ENCODE measurements at regions not wholly inside any gene's neighbourhood (a gene's known extent, or its start where the extent isn't known, plus 50 kb on each side); places are given as distances from the start of the nearest gene placed in this dataset.
"Not testable (repeated sequence)": the region's sequence is repeated elsewhere in the genome, so short reads cannot be mapped to it uniquely, and the experiment has no call there.

GRCh38 chr2:131754929-131755720 lies 227.4 kb downstream of the CCDC74A start:
- no peak overlapping the region for H3K27ac ChIP-seq
- no peaks in the 10 kb centered on the region for H3K4me1 ChIP-seq
- no peaks in the 10 kb centered on the region for H3K27me3 ChIP-seq
- H3K4me2 ChIP-seq: no peak overlapping the region
- H3K36me3 ChIP-seq: peaks cover 0 to 9% (median 0%) of the 10 kb centered on the region in 11 experiments; a peak in 2 of 22 replicates
- no peak for TF ChIP-seq Cebpa-rat (IDR thresholded peaks at IDR 0.05)
- H4K20me1 ChIP-seq: no peaks in the 10 kb centered on the region
- H3K4me3 ChIP-seq: no peak overlapping the region
- no peak overlapping the region for H3K9ac ChIP-seq
- H3K9me3 ChIP-seq (replicated peaks in 1 of 11): peaks cover 37 to 47% (median 38%) of the 10 kb centered on the region in 11 experiments

GRCh38 chr2:131756141-131756907 lies 228.6 kb downstream of the CCDC74A start:
- Histone ChIP-seq H4K20me1 (no peaks in the 10 kb centered on the region), H3K4me2 (no peak overlapping the region), H3K9me3 (replicated peaks in 1 of 11) (peaks cover 37 to 47% (median 38%) of the 10 kb centered on the region in 11 experiments), H3K27ac (no peak overlapping the region), H3K4me1 (no peaks in the 10 kb centered on the region), H3K36me3 (peaks cover 0 to 9% (median 0%) of the 10 kb centered on the region in 11 experiments; a peak in 2 of 22 replicates), H3K4me3 (no peak overlapping the region), H3K9ac (no peak overlapping the region), H3K27me3 (no peaks in the 10 kb centered on the region)
- no peak for TF ChIP-seq Cebpa-rat (IDR thresholded peaks at IDR 0.05)

- H4K20me1 ChIP-seq, H3K27me3 ChIP-seq, H3K9ac ChIP-seq, H3K4me2 ChIP-seq, H3K4me1 ChIP-seq, H3K36me3 ChIP-seq, H3K4me3 ChIP-seq, H3K27ac ChIP-seq: not testable (repeated sequence)
- peaks cover 29 to 40% (median 30%) of the 10 kb centered on the region in 11 experiments for H3K9me3 ChIP-seq (replicated peaks in 1 of 11)
Observed at GRCh38 chr2:131758941-131759340, 231.3 kb downstream of the CCDC74A start.

GRCh38 chr2:131774955-131775555 lies 247.4 kb downstream of the CCDC74A start:
- H3K9me3 ChIP-seq (replicated peaks in 1 of 11); H3K4me3 ChIP-seq; H3K4me2 ChIP-seq; H3K4me1 ChIP-seq; H3K27me3 ChIP-seq; H3K36me3 ChIP-seq; H3K27ac ChIP-seq; H4K20me1 ChIP-seq; H3K9ac ChIP-seq: not testable (repeated sequence)

- not testable (repeated sequence) for H3K4me3 ChIP-seq; H3K9me3 ChIP-seq (replicated peaks in 1 of 11); H3K27me3 ChIP-seq; H3K4me1 ChIP-seq; H3K27ac ChIP-seq; H3K9ac ChIP-seq; H3K36me3 ChIP-seq; H4K20me1 ChIP-seq; H3K4me2 ChIP-seq
Observed at GRCh38 chr2:131775903-131776506, 248.3 kb downstream of the CCDC74A start.

GRCh38 chr2:131780446-131780845 lies 252.8 kb downstream of the CCDC74A start:
- H3K9me3 ChIP-seq (replicated peaks in 1 of 11); H3K4me1 ChIP-seq; H3K9ac ChIP-seq; H3K27ac ChIP-seq; H4K20me1 ChIP-seq; H3K4me3 ChIP-seq; H3K4me2 ChIP-seq; H3K27me3 ChIP-seq; H3K36me3 ChIP-seq: not testable (repeated sequence)
- TF ChIP-seq Cebpa-rat (IDR thresholded peaks at IDR 0.05): peak in 10 of 11 experiments; percentile 23 to 84 (median 64); a peak in 15 of 22 replicates

GRCh38 chr2:131801210-131801744 lies 273.6 kb downstream of the CCDC74A start:
- H3K4me2 ChIP-seq: peak overlapping the region in 3 of 11 experiments; percentile 59 to 81 (median 71); a peak in 4 of 22 replicates
- peak overlapping the region in 2 of 10 experiments; percentile 50 to 58; a peak in 1 of 20 replicates for H3K4me3 ChIP-seq

GRCh38 chr2:131801745-131802350 lies 274.2 kb downstream of the CCDC74A start:
- H3K36me3 ChIP-seq, H3K27me3 ChIP-seq, H3K4me1 ChIP-seq, H4K20me1 ChIP-seq: not testable (repeated sequence)
- Histone ChIP-seq H3K9ac (peak overlapping the region; percentile 46 to 70 (median 59); a peak in 20 of 22 replicates), H3K9me3 (replicated peaks in 1 of 11) (peaks cover 3 to 17% (median 11%) of the 10 kb centered on the region in 11 experiments; a peak in 15 of 22 replicates), H3K4me2 (peak overlapping the region; percentile 52 to 81 (median 65)), H3K27ac (peak overlapping the region in 1 of 11 experiments; percentile 20; a peak in 2 of 22 replicates), H3K4me3 (peak overlapping the region; percentile 50 to 72 (median 63))

More at GRCh38 chr2:131801210-131801744, 273.6 kb downstream of the CCDC74A start:
- Histone ChIP-seq H3K4me1 (no peaks in the 10 kb centered on the region), H3K9me3 (replicated peaks in 1 of 11) (peaks cover 3 to 17% (median 11%) of the 10 kb centered on the region in 11 experiments; a peak in 15 of 22 replicates), H4K20me1 (no peaks in the 10 kb centered on the region), H3K27ac (no peak overlapping the region), H3K27me3 (no peaks in the 10 kb centered on the region), H3K9ac (no peak overlapping the region), H3K36me3 (no peaks in the 10 kb centered on the region)
- no peak for TF ChIP-seq Cebpa-rat (IDR thresholded peaks at IDR 0.05)

- H4K20me1 ChIP-seq, H3K36me3 ChIP-seq, H3K27me3 ChIP-seq, H3K4me1 ChIP-seq: not testable (repeated sequence)
- H3K27ac ChIP-seq: peak overlapping the region in 2 of 11 experiments; percentile 20 to 33; a peak in 2 of 22 replicates
- H3K4me2 ChIP-seq: peak overlapping the region; percentile 52 to 81 (median 65)
- peaks cover 3 to 17% (median 11%) of the 10 kb centered on the region in 11 experiments; a peak in 15 of 22 replicates for H3K9me3 ChIP-seq (replicated peaks in 1 of 11)
- peak overlapping the region; percentile 50 to 72 (median 63) for H3K4me3 ChIP-seq
- peak overlapping the region; percentile 46 to 70 (median 59); a peak in 21 of 22 replicates for H3K9ac ChIP-seq
Observed at GRCh38 chr2:131802351-131802836, 274.7 kb downstream of the CCDC74A start.

GRCh38 chr2:131803237-131803636 lies 275.5 kb downstream of the CCDC74A start:
- H3K9me3 ChIP-seq (replicated peaks in 1 of 11): peaks cover 3 to 17% (median 11%) of the 10 kb centered on the region in 11 experiments; a peak in 15 of 22 replicates
- not testable (repeated sequence) for H3K4me3 ChIP-seq, H3K27ac ChIP-seq, H3K4me1 ChIP-seq, H4K20me1 ChIP-seq, H3K36me3 ChIP-seq, H3K4me2 ChIP-seq, H3K27me3 ChIP-seq, H3K9ac ChIP-seq

- not testable (repeated sequence) for H4K20me1 ChIP-seq, H3K9ac ChIP-seq, H3K4me3 ChIP-seq, H3K27ac ChIP-seq, H3K36me3 ChIP-seq, H3K27me3 ChIP-seq, H3K4me2 ChIP-seq
- H3K4me1 ChIP-seq: peaks cover 0 to 11% (median 4%) of the 10 kb centered on the region in 10 experiments; a peak in 5 of 20 replicates
- H3K9me3 ChIP-seq (replicated peaks in 1 of 11): peaks cover 5 to 16% (median 8%) of the 10 kb centered on the region in 11 experiments; a peak in 14 of 22 replicates
Observed at GRCh38 chr2:131812605-131813004, 284.9 kb downstream of the CCDC74A start.

GRCh38 chr2:131813378-131813777 lies 285.7 kb downstream of the CCDC74A start:
- Histone ChIP-seq H3K4me1 (peaks cover 0 to 11% (median 4%) of the 10 kb centered on the region in 10 experiments; a peak in 5 of 20 replicates), H3K9me3 (replicated peaks in 1 of 11) (peaks cover 5 to 16% (median 8%) of the 10 kb centered on the region in 11 experiments; a peak in 14 of 22 replicates)
- not testable (repeated sequence) for H3K27ac ChIP-seq, H3K4me3 ChIP-seq, H3K4me2 ChIP-seq, H3K9ac ChIP-seq, H3K27me3 ChIP-seq, H4K20me1 ChIP-seq, H3K36me3 ChIP-seq

Data from BLaER1 treated with 17β-estradiol and CSF1 and Interleukin-3, amounts not matched to agents 10 nM and 100 nM (cell line).